Activated CD4-positive, alpha-beta T cell treated with anti-CD3 and anti-CD28 coated beads for 36 hours (primary cell): ENCODE measurements at regions not wholly inside any gene's neighbourhood (a gene's known extent, or its start where the extent isn't known, plus 50 kb on each side); places are given as distances from the start of the nearest gene placed in this dataset.

Source experiments
- ATAC-seq: fragments of 200-7000 bp; cut with Tn5 transposase; one replicate; pipeline ENCODE4 v1.10.0; 2021; ENCODE audit warnings: mild to moderate bottlenecking, moderate library complexity
- CTCF ChIA-PET: fragments of 350-600 bp; sonication (Branson Sonifier 250); formaldehyde crosslinking; loops from one replicate; lab custom pipeline; 2021; ENCODE audit warnings: antibody characterized with exemption; lab: Charles Lee
- POLR2A ChIA-PET: fragments of 350-600 bp; sonication (Branson Sonifier 250); formaldehyde crosslinking; loops from one replicate; lab custom pipeline; 2021; ENCODE audit warnings: antibody characterized with exemption, inconsistent platforms; lab: Charles Lee
- DNase-seq: peaks from one replicate; pipeline ENCODE4 v3.0.0-alpha.2; 2020
- H3K27ac Mint-ChIP-seq: one replicate; pipeline ENCODE4 v1.8.0; 2021; ENCODE audit warnings: mixed read lengths
- H3K27me3 Mint-ChIP-seq: one replicate; pipeline ENCODE4 v1.8.0; 2021; ENCODE audit warnings: mixed read lengths
- H3K36me3 Mint-ChIP-seq: one replicate; pipeline ENCODE4 v1.8.0; 2021; ENCODE audit warnings: low read depth, mixed read lengths
- H3K4me1 Mint-ChIP-seq: one replicate; pipeline ENCODE4 v1.8.0; 2021; ENCODE audit warnings: mixed read lengths
- H3K4me3 Mint-ChIP-seq: one replicate; pipeline ENCODE4 v1.8.0; 2021; ENCODE audit warnings: mild to moderate bottlenecking, moderate library complexity, mixed read lengths
- H3K9me3 Mint-ChIP-seq: one replicate; pipeline ENCODE4 v1.8.0; 2021; ENCODE audit warnings: low read depth, mixed read lengths
- intact Hi-C, 2 experiments: fragments of 100-400 bp; cut with DNase I in 1 of 2; cut with micrococcal nuclease in 1 of 2; formaldehyde crosslinking; loops; one replicate each; pipeline versions ENCODE4 v1.14.2 to v1.15.1; 2022 to 2024; cut with DNase I, micrococcal nuclease

DNA sequence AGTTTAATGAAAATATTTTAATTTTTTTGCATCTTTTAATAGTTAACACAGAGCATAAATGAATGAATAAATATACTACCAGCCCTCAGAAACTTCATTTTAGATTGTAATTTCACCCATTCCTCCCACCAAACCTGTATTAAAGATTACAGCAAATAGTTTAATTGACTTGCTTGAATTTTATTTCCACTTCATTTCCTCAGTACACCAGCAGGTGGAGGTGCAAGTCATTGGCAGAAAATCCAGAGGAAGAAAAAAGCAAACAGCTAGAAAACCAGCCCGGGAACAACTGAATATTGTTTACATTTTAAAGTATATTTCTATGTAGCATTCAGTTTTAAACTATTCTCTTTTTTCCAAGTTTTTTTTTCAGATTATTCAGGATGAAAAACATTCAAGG is 177.8 kb downstream of the OLFM4 start:
- ATAC-seq (no peak), DNase-seq (no peak)
- ChIA-PET POLR2A (no interaction called here), CTCF (no interaction called here)
- Mint-ChIP-seq H3K27me3 (peaks cover 12% of the 10 kb centered on the region), H3K4me1 (no peaks in the 10 kb centered on the region), H3K4me3 (no peak overlapping the region), H3K36me3 (no peaks in the 10 kb centered on the region), H3K9me3 (no peaks in the 10 kb centered on the region), H3K27ac (no peak overlapping the region)
- intact Hi-C loops = no loop called here

DNA sequence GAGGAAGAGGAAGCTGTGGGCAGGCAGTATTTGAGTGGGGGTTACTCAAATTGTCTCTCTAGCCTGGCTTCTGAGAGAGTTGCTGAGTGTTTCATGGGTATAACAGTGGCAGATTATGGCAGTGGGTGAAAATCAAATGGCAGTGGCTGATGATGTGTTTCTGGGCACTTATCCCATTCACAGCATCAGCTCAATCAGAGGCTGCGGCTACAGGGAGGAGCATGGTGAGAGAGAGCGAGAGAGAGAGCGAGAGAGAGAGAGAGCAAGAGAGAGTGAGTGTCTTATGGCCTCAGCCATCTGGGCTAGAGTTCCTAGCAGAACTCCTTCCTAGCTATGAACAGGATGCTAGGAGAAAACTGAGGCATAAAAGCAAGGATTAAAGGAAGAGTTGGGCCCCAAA is 178.9 kb downstream of the OLFM4 start:
- POLR2A ChIA-PET = interaction anchor here (0.6 kb wide), 1 partner anchor 284 kb away, joined by 3 read pairs; no protein-coding TSS in a partner anchor
- Mint-ChIP-seq H3K27me3 (peaks cover 10% of the 10 kb centered on the region), H3K36me3 (no peaks in the 10 kb centered on the region), H3K27ac (no peak overlapping the region), H3K4me1 (no peaks in the 10 kb centered on the region), H3K4me3 (no peak overlapping the region), H3K9me3 (no peaks in the 10 kb centered on the region)
- intact Hi-C loops = no loop called here
- DNase-seq (no peak), ATAC-seq (no peak)
- CTCF ChIA-PET = interaction anchor here (0.6 kb wide), 1 partner anchor 16 kb away, joined by 3 read pairs; no protein-coding TSS in a partner anchor

GRCh38 chr13:53214433-53214832 is 185.8 kb downstream of the OLFM4 start:
- ChIA-PET POLR2A (no interaction called here), CTCF (no interaction called here)
- DNase-seq = no peak

DNA sequence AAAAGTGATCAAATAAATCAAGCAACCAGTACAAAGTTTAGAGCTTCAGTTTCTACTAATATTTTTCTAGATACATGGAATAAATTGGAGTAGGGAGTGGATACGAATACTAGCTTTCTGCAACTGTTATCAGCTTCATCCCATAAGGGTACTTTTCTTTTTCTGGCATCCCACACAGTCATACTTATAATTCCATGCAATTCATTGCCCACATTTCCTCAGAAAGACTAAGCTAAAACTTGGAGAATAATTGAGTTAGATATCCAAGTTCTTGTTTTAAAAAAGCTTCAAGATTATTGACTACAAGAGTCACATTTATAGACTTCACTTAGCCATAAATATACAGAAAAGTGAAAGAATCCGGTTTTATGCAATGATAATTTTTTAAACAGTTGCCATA is 186.9 kb downstream of the OLFM4 start:
- Mint-ChIP-seq H3K4me1 (no peaks in the 10 kb centered on the region), H3K4me3 (no peak overlapping the region), H3K9me3 (no peaks in the 10 kb centered on the region), H3K27ac (no peak overlapping the region), H3K36me3 (no peaks in the 10 kb centered on the region), H3K27me3 (peaks cover 2% of the 10 kb centered on the region)
- no peak for DNase-seq
- no peak for ATAC-seq
- ChIA-PET POLR2A (no interaction called here), CTCF (interaction anchor here (1.5 kb wide), 1 partner anchor 11 kb away, joined by 6 read pairs; no protein-coding TSS in a partner anchor)
- intact Hi-C loops = no loop called here

More at GRCh38 chr13:53214433-53214832, 185.8 kb downstream of the OLFM4 start:
- Mint-ChIP-seq H3K4me1 (no peaks in the 10 kb centered on the region), H3K27ac (no peak overlapping the region), H3K4me3 (no peak overlapping the region), H3K36me3 (no peaks in the 10 kb centered on the region), H3K9me3 (no peaks in the 10 kb centered on the region), H3K27me3 (peaks cover 2% of the 10 kb centered on the region)
- no peak for ATAC-seq
- intact Hi-C loops = no loop called here

- H3K27ac Mint-ChIP-seq = no peak overlapping the region
- no peaks in the 10 kb centered on the region for H3K4me1 Mint-ChIP-seq
- DNase-seq (no peak), ATAC-seq (no peak)
- intact Hi-C loops = no loop called here
- ChIA-PET POLR2A (no interaction called here), CTCF (no interaction called here)
- peaks cover 2% of the 10 kb centered on the region for H3K27me3 Mint-ChIP-seq
- H3K36me3 Mint-ChIP-seq = no peaks in the 10 kb centered on the region
- no peaks in the 10 kb centered on the region for H3K9me3 Mint-ChIP-seq
- no peak overlapping the region for H3K4me3 Mint-ChIP-seq
These were observed 188.2 kb downstream of the OLFM4 start for GRCh38 chr13:53216773-53217172.

GRCh38 chr13:53217194-53217593 is 188.6 kb downstream of the OLFM4 start:
- ATAC-seq = no peak
- intact Hi-C loops = no loop called here

GRCh38 chr13:53220038-53220437 is 191.4 kb downstream of the OLFM4 start:
- CTCF ChIA-PET = interaction anchor here (0.6 kb wide), 1 partner anchor 63 kb away, joined by 3 read pairs; no protein-coding TSS in a partner anchor
- no peak overlapping the region for H3K4me3 Mint-ChIP-seq
- H3K9me3 Mint-ChIP-seq = peaks cover 10% of the 10 kb centered on the region
- DNase-seq (no peak), ATAC-seq (no peak)
- no peaks in the 10 kb centered on the region for H3K4me1 Mint-ChIP-seq
- peaks cover 2% of the 10 kb centered on the region for H3K27me3 Mint-ChIP-seq
- no peaks in the 10 kb centered on the region for H3K36me3 Mint-ChIP-seq
- no peak overlapping the region for H3K27ac Mint-ChIP-seq
- POLR2A ChIA-PET = no interaction called here
- intact Hi-C loops = no loop called here

More at GRCh38 chr13:53217194-53217593, 188.6 kb downstream of the OLFM4 start:
- H3K4me3 Mint-ChIP-seq = no peak overlapping the region
- peaks cover 2% of the 10 kb centered on the region for H3K27me3 Mint-ChIP-seq
- H3K4me1 Mint-ChIP-seq = no peaks in the 10 kb centered on the region
- POLR2A ChIA-PET = no interaction called here
- no peaks in the 10 kb centered on the region for H3K36me3 Mint-ChIP-seq
- no peak overlapping the region for H3K27ac Mint-ChIP-seq
- H3K9me3 Mint-ChIP-seq = no peaks in the 10 kb centered on the region
- CTCF ChIA-PET = no interaction called here
- DNase-seq = no peak

GRCh38 chr13:53237696-53238095 is 209.1 kb downstream of the OLFM4 start:
- ATAC-seq (no peak), DNase-seq (no peak)
- POLR2A ChIA-PET = no interaction called here
- Mint-ChIP-seq H3K27me3 (no peaks in the 10 kb centered on the region), H3K9me3 (no peaks in the 10 kb centered on the region), H3K27ac (no peak overlapping the region), H3K4me3 (no peak overlapping the region), H3K4me1 (no peaks in the 10 kb centered on the region), H3K36me3 (no peaks in the 10 kb centered on the region)
- intact Hi-C loops = no loop called here
- CTCF ChIA-PET = interaction anchor here (0.6 kb wide), 1 partner anchor 12 kb away, joined by 3 read pairs; no protein-coding TSS in a partner anchor

DNA sequence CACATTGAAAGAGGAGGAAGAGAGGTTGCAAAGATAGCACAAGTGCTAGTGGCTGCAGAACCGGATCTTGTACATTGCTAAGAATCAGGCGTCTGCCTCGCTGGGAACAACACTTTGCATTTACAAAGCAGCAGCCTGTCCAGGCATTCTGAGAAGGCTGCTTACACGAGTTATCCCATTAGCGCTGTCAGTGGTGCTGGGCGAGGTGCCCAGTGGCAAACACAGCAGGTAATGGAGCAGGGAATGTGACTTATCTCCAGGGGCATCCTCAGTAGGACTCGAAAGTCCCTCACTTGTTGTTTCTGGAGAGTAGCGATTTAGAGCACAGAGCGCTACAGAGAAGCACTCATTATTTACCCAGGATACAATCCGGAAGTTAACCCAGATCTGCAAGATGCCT is 209.6 kb downstream of the OLFM4 start:
- Mint-ChIP-seq H3K4me3 (no peak overlapping the region), H3K36me3 (no peaks in the 10 kb centered on the region), H3K27ac (no peak overlapping the region), H3K27me3 (no peaks in the 10 kb centered on the region), H3K4me1 (no peaks in the 10 kb centered on the region), H3K9me3 (no peaks in the 10 kb centered on the region)
- DNase-seq (no peak), ATAC-seq (no peak)
- POLR2A ChIA-PET = no interaction called here
- CTCF ChIA-PET = interaction anchor here (0.6 kb wide), 1 partner anchor 12 kb away, joined by 3 read pairs; no protein-coding TSS in a partner anchor
- intact Hi-C loops = no loop called here

GRCh38 chr13:53240401-53241025 is 211.9 kb downstream of the OLFM4 start:
- DNase-seq = no peak
- POLR2A ChIA-PET = no interaction called here
- intact Hi-C loops = no loop called here
- Mint-ChIP-seq H3K4me1 (no peaks in the 10 kb centered on the region), H3K4me3 (no peak overlapping the region), H3K36me3 (no peaks in the 10 kb centered on the region), H3K9me3 (no peaks in the 10 kb centered on the region), H3K27me3 (no peaks in the 10 kb centered on the region), H3K27ac (no peak overlapping the region)
- ATAC-seq = no peak
- CTCF ChIA-PET = interaction anchor here (1.2 kb wide), 1 partner anchor 10 kb away, joined by 4 read pairs; no protein-coding TSS in a partner anchor

DNA sequence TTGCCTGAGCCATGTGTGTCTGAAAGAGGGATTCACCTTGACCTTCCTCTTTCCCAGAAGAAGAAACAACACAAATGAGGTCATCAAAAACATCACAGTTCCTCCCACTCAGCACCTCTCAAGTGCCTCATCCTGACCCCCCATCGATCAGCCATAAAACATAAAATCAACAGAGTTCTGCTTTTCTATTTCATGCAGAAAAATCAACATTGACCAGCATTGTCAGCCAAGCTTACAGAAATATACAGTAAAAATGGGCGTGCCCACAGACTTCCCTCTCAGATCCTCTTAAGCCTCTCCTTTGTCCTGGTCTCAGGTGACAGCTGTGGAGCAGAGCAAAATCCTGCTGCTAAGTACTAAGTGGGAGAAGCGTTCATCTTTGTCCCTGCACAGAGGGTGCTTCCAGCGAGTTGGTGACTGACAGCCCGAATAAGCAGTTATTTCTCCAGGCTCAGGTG is 213.3 kb downstream of the OLFM4 start:
- CTCF ChIA-PET = no interaction called here
- H3K4me1 Mint-ChIP-seq = no peaks in the 10 kb centered on the region
- no peak for ATAC-seq
- POLR2A ChIA-PET = no interaction called here
- H3K27me3 Mint-ChIP-seq = no peaks in the 10 kb centered on the region
- no peak for DNase-seq
- intact Hi-C loops = no loop called here
- no peaks in the 10 kb centered on the region for H3K36me3 Mint-ChIP-seq
- no peak overlapping the region for H3K4me3 Mint-ChIP-seq
- no peak overlapping the region for H3K27ac Mint-ChIP-seq
- no peaks in the 10 kb centered on the region for H3K9me3 Mint-ChIP-seq

DNA sequence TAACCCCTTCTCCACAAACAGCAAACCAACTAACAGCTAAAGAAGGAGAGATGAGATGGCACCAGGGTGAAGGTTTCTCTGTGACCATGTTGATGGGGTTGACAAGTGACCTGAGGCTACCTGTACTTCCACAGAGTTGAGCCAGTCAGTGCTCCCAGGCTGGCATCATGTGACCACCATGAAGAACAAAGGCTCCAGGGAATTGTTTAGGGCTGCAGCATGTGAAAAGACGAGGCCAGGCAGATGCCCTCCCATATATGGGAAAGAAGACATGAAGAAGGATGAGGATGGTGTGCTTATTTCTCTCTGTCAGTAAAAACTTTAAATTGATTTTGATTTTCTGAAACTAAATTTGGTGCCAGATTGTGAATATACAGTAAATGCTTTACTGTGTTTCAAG is 220.6 kb downstream of the OLFM4 start:
- H3K27me3 Mint-ChIP-seq = no peaks in the 10 kb centered on the region
- ChIA-PET CTCF (interaction anchor here (1.1 to 1.4 kb wide), 5 partner anchors 11 to 535 kb away, joined by 3 to 5 read pairs (median 3); no protein-coding TSS in a partner anchor), POLR2A (no interaction called here)
- no peak overlapping the region for H3K27ac Mint-ChIP-seq
- no peaks in the 10 kb centered on the region for H3K36me3 Mint-ChIP-seq
- no peaks in the 10 kb centered on the region for H3K9me3 Mint-ChIP-seq
- intact Hi-C loops = no loop called here
- no peak overlapping the region for H3K4me3 Mint-ChIP-seq
- ATAC-seq (no peak), DNase-seq (no peak)
- no peaks in the 10 kb centered on the region for H3K4me1 Mint-ChIP-seq
